ENCODE measurements at regions not wholly inside any gene's neighbourhood (a gene's known extent, or its start where the extent isn't known, plus 50 kb on each side); places are given as distances from the start of the nearest gene placed in this dataset.

- Histone ChIP-seq H4K20me1 (ENCODE audit: insufficient read depth) (no peaks in the 10 kb centered on the region), H3K36me3 (ENCODE audit: control insufficient read depth in 1 of 2, insufficient read depth in 2 of 2, low read length in 2 of 2) (no peaks in the 10 kb centered on the region), H3K9ac (ENCODE audit: low read length) (no peak overlapping the region), H3K9me2 (ENCODE audit: insufficient read depth) (no peaks in the 10 kb centered on the region), H3K4me3 (replicated peaks in 1 of 2; ENCODE audit: low read depth in 1 of 2, low read length in 2 of 2) (no peak overlapping the region), H3K4me1 (ENCODE audit: control insufficient read depth in 1 of 2, insufficient read depth in 2 of 2, low read length in 2 of 2) (peaks cover 0 to 7% of the 10 kb centered on the region in 2 experiments; a peak in 3 of 4 replicates), H3K4me2 (ENCODE audit: low read length) (no peak overlapping the region), H3K27ac (ENCODE audit: low read depth, low read length) (no peak overlapping the region), H3K79me2 (ENCODE audit: insufficient read depth, low read length) (no peaks in the 10 kb centered on the region), H3K27me3 (ENCODE audit: insufficient read depth, low read length) (no peaks in the 10 kb centered on the region), H3K9me3 (ENCODE audit: control insufficient read depth in 1 of 2, insufficient read depth in 1 of 2, low read depth in 1 of 2, low read length in 2 of 2) (no peaks in the 10 kb centered on the region), H2AFZ (ENCODE audit: low read depth, low read length, poor library complexity, severe bottlenecking) (no peak overlapping the region)
- RAD21 ChIA-PET (ENCODE audit: low non-redundant PET in 1 of 2, low total read pairs in 2 of 2, uncharacterized antibody in 2 of 2, unreplicated experiment in 2 of 2), result no interaction called here
- TF ChIP-seq TCF7L2 (IDR thresholded peaks at IDR 0.05; ENCODE audit: borderline replicate concordance, extremely low read depth, insufficient read depth, insufficient read length) (no peak), ZBTB33 (IDR thresholded peaks at IDR 0.05; ENCODE audit: extremely low read depth, insufficient replicate concordance, low read length) (no peak), CEBPB (IDR thresholded peaks at IDR 0.05; ENCODE audit: low read depth) (no peak), EGR1 (IDR thresholded peaks at IDR 0.05; ENCODE audit: low read depth) (no peak), EZH2 (IDR thresholded peaks at IDR 0.05) (no peak), ELF1 (IDR thresholded peaks at IDR 0.05; ENCODE audit: borderline replicate concordance, low read depth) (no peak), MAX (IDR thresholded peaks at IDR 0.05) (no peak), POLR2AphosphoS5 (IDR thresholded peaks at IDR 0.05; ENCODE audit: low read depth, low read length) (no peak), ZNF274 (IDR thresholded peaks at IDR 0.05; ENCODE audit: low read depth, low read length) (no peak), RAD21 (IDR thresholded peaks at IDR 0.05; ENCODE audit: low read depth) (no peak), SRF (IDR thresholded peaks at IDR 0.05; ENCODE audit: low read depth) (no peak), REST (IDR thresholded peaks at IDR 0.05; ENCODE audit: low read depth) (no peak), CBX3 (IDR thresholded peaks at IDR 0.05; ENCODE audit: low read depth) (no peak), YY1 (IDR thresholded peaks at IDR 0.05; ENCODE audit: extremely low read depth, insufficient replicate concordance, low read depth, low read length) (no peak), SIN3A (IDR thresholded peaks at IDR 0.05; ENCODE audit: low read depth) (no peak), JUND (IDR thresholded peaks at IDR 0.05) (no peak), ZFX (IDR thresholded peaks at IDR 0.05) (no peak), FOSL1 (IDR thresholded peaks at IDR 0.05; ENCODE audit: low read depth) (no peak)
- TF ChIP-seq, protein P1, sequence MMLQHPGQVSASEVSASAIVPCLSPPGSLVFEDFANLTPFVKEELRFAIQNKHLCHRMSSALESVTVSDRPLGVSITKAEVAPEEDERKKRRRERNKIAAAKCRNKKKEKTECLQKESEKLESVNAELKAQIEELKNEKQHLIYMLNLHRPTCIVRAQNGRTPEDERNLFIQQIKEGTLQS (IDR thresholded peaks at IDR 0.05), result no peak
- BruUV-seq (replicated peaks), result no TSS peak
- DNase-seq (ENCODE audit: low read depth, low spot score) (no peak), ATAC-seq (no peak)
- CTCF ChIA-PET, result no interaction called here
- POLR2A ChIA-PET, result no interaction called here
- intact Hi-C loops (cut with micrococcal nuclease), result no loop called here
These were observed 375.4 kb upstream of the ACVR2A start for GRCh38 chr2:147469471-147469870.
